ENCODE measurements at regions not wholly inside any gene's neighbourhood (a gene's known extent, or its start where the extent isn't known, plus 50 kb on each side); places are given as distances from the start of the nearest gene placed in this dataset.
"Not testable (repeated sequence)": the region's sequence is repeated elsewhere in the genome, so short reads cannot be mapped to it uniquely, and the experiment has no call there.

GRCh38 chr22:16730894-16731293 is 94.3 kb downstream of the XKR3 start:
- H3K27me3 ChIP-seq; intact Hi-C loops (cut with DNase I; ENCODE audit: low total_unique reads); H3K27ac ChIP-seq; H3K4me1 ChIP-seq; H3K4me3 ChIP-seq; DNase-seq; H3K36me3 ChIP-seq (ENCODE audit: low read depth, missing control alignments); H3K9me3 ChIP-seq: not testable (repeated sequence)
- 86 to 94% methylated on average over 4 of the region's 4 CpGs for WGBS, 2 donors

GRCh38 chr22:16727491-16727890 is 97.7 kb downstream of the XKR3 start:
- DNase-seq; H3K27ac ChIP-seq; H3K27me3 ChIP-seq; H3K36me3 ChIP-seq (ENCODE audit: low read depth, missing control alignments); intact Hi-C loops (cut with DNase I; ENCODE audit: low total_unique reads); H3K9me3 ChIP-seq; H3K4me1 ChIP-seq; H3K4me3 ChIP-seq: not testable (repeated sequence)
- 32 to 36% methylated on average over 1 of the region's 1 CpG for WGBS, 2 donors

- H3K4me3 ChIP-seq; intact Hi-C loops (cut with DNase I; ENCODE audit: low total_unique reads); H3K36me3 ChIP-seq (ENCODE audit: low read depth, missing control alignments); H3K27ac ChIP-seq; H3K27me3 ChIP-seq; H3K4me1 ChIP-seq; H3K9me3 ChIP-seq; DNase-seq: not testable (repeated sequence)
- WGBS, 2 donors, result 38 to 61% methylated on average over 4 of the region's 4 CpGs
Observed at GRCh38 chr22:16723241-16723640, 102.0 kb downstream of the XKR3 start.

GRCh38 chr22:16722564-16722963 is 102.6 kb downstream of the XKR3 start:
- H3K4me1 ChIP-seq; H3K27ac ChIP-seq; intact Hi-C loops (cut with DNase I; ENCODE audit: low total_unique reads); H3K9me3 ChIP-seq; H3K36me3 ChIP-seq (ENCODE audit: low read depth, missing control alignments); DNase-seq; H3K4me3 ChIP-seq; H3K27me3 ChIP-seq: not testable (repeated sequence)
- WGBS, 2 donors, result 19 to 43% methylated on average over 3 of the region's 3 CpGs

- 61 to 74% methylated on average over 4 of the region's 4 CpGs for WGBS, 2 donors
- no peak overlapping the region for H3K27ac ChIP-seq
- TF ChIP-seq CTCF (IDR thresholded peaks at IDR 0.05), result no peak
- TF ChIP-seq POLR2A (IDR thresholded peaks at IDR 0.05), result no peak
- intact Hi-C loops (cut with DNase I; ENCODE audit: low total_unique reads), result no loop called here
- H3K9me3 ChIP-seq, result no peaks in the 10 kb centered on the region
- no peak for DNase-seq
- no peaks in the 10 kb centered on the region for H3K36me3 ChIP-seq (ENCODE audit: low read depth, missing control alignments)
- no peaks in the 10 kb centered on the region for H3K27me3 ChIP-seq
- no peak overlapping the region for H3K4me3 ChIP-seq
- H3K4me1 ChIP-seq, result no peaks in the 10 kb centered on the region
Observed at GRCh38 chr22:16721961-16722360, 103.2 kb downstream of the XKR3 start.

- Histone ChIP-seq H3K4me1 (no peaks in the 10 kb centered on the region), H3K27ac (peak overlapping the region; percentile 36 to 44), H3K27me3 (no peaks in the 10 kb centered on the region), H3K4me3 (peak overlapping the region; percentile 49 to 73), H3K36me3 (ENCODE audit: low read depth, missing control alignments) (no peaks in the 10 kb centered on the region), H3K9me3 (no peaks in the 10 kb centered on the region)
- DNase-seq, result peak; percentile 83
- intact Hi-C loops (cut with DNase I; ENCODE audit: low total_unique reads), result no loop called here
- 11 to 13% methylated on average over 34 to 35 of the region's 35 CpGs for WGBS, 2 donors
- TF ChIP-seq POLR2A (IDR thresholded peaks at IDR 0.05) (no peak), CTCF (IDR thresholded peaks at IDR 0.05) (peak in 2 of 3 experiments; percentile 3 to 7)
Observed at GRCh38 chr22:16717699-16718558, 107.3 kb downstream of the XKR3 start.

- DNase-seq; H3K27ac ChIP-seq; H3K9me3 ChIP-seq; H3K4me3 ChIP-seq; intact Hi-C loops (cut with DNase I; ENCODE audit: low total_unique reads); H3K36me3 ChIP-seq (ENCODE audit: low read depth, missing control alignments); H3K4me1 ChIP-seq; H3K27me3 ChIP-seq: not testable (repeated sequence)
- 72 to 75% methylated on average over 3 of the region's 3 CpGs for WGBS, 2 donors
Observed at GRCh38 chr22:16714568-16714967, 110.6 kb downstream of the XKR3 start.

- H3K36me3 ChIP-seq (ENCODE audit: low read depth, missing control alignments); H3K4me3 ChIP-seq; H3K4me1 ChIP-seq; H3K27ac ChIP-seq; DNase-seq; H3K9me3 ChIP-seq; H3K27me3 ChIP-seq; intact Hi-C loops (cut with DNase I; ENCODE audit: low total_unique reads): not testable (repeated sequence)
- WGBS, 2 donors, result 68 to 75% methylated on average over 2 of the region's 2 CpGs
Observed at GRCh38 chr22:16702318-16702870, 109.8 kb upstream of the CCT8L2 start.

GRCh38 chr22:16700390-16700789 is 107.8 kb upstream of the CCT8L2 start:
- intact Hi-C loops (cut with DNase I; ENCODE audit: low total_unique reads), result not testable (repeated sequence)
- WGBS, 2 donors, result 50 to 68% methylated on average over 5 of the region's 5 CpGs

More at GRCh38 chr22:16700390-16700789, 107.8 kb upstream of the CCT8L2 start:
- H3K4me1 ChIP-seq; DNase-seq; H3K4me3 ChIP-seq; H3K9me3 ChIP-seq; H3K27ac ChIP-seq; H3K36me3 ChIP-seq (ENCODE audit: low read depth, missing control alignments); H3K27me3 ChIP-seq: not testable (repeated sequence)
